Erythroblast (primary cell): ENCODE measurements at regions not wholly inside any gene's neighbourhood (a gene's known extent, or its start where the extent isn't known, plus 50 kb on each side); places are given as distances from the start of the nearest gene placed in this dataset.
A peak's percentile ranks its signal among the peaks of the same experiment; 100 is the strongest.

Source experiments
- GATA1 ChIP-seq: IDR thresholded peaks from 2 replicates; pipeline ENCODE4 v1.6.1; 2011; ENCODE audit warnings: low read depth, mild to moderate bottlenecking, control low read depth, low read length, moderate library complexity
- POLR2A ChIP-seq: IDR thresholded peaks from 2 replicates; pipeline ENCODE4 v1.6.1; 2011; ENCODE audit warnings: mild to moderate bottlenecking, low read length

DNA sequence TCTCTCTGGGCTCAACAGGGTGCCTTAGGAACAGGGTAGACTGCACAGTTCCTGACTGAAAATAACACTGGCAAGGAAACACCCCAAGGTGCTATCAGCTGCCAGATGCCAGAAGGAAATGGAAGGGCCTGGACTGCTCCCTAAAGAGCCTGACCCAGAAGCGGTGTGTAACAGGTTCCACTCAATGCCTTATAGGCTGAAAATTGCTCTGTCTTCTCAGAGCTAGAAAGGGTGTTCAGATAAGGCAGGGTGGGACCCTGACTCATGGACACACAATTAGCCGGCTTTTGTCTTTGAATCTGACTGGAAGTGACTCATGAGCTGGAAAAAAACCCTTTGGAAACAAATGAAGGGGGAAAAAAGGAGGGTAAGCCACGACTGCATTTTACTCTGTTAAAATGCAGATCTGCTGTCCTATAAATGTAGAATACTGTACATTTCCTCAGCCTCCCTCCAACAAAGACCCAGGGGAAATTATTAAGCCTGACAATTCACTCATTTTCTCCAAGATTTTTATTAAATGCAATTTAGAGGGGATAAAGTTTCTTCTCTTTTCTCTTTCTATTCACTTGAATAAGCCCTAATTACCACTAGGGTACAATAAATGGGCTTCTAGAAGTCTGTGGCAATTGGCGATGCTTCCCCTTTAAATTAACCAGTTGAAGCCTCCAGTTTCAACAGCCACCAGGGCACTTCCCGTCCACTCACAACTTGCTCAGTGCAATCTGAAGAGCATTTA is 160.2 kb upstream of the TBL1XR1 start:
- TF ChIP-seq POLR2A (peak; percentile 42), GATA1 (no peak)
